GM19395 (cell line): ENCODE measurements at regions not wholly inside any gene's neighbourhood (a gene's known extent, or its start where the extent isn't known, plus 50 kb on each side); places are given as distances from the start of the nearest gene placed in this dataset.

ENCODE experiments used
- ATAC-seq: cut with Tn5 transposase; IDR thresholded peaks from one replicate; pipeline ENCODE4 v1.9.1; 2021; ENCODE audit warnings: mild to moderate bottlenecking, moderate library complexity; ENCODE audit not compliant: unreplicated experiment

DNA sequence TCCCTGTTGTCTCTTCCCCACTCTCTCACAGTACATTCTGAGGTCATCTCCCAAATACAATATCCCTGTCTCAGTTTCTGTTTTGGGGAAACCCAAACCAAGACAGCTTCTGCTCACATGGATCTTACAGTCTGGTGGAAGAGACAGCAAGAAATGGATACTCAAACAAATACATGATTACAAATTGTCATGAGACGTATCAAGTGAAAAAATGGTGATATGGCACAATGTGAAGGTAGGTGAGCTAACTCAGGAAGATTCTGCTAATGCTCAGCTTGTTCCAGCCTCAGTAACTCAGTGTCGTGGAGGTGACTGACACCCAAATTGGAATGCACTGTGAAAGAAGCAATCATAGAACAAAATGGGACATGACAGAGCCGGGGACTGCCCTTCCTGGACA lies 68.3 kb downstream of the CHST1 start:
- ATAC-seq, result no peak

DNA sequence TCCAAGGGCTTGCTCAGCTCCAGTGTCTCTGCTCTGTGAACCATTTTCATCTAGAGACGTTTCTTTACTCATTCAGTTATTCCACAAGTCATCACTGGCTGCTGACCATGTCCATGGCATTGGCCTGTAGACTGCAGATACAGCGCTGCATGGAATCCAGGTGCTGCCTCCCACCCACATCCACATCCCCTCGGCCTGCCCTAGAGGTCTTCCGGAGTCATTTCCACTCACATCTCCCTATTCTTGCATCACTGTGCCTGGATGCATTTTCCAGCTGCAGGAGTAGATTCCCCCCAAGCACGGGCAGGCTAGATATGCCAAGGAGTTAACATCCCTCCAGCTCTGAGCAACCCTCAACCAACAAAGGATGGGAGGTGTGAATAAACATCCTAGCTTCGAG lies 68.9 kb downstream of the CHST1 start:
- ATAC-seq, result no peak

DNA sequence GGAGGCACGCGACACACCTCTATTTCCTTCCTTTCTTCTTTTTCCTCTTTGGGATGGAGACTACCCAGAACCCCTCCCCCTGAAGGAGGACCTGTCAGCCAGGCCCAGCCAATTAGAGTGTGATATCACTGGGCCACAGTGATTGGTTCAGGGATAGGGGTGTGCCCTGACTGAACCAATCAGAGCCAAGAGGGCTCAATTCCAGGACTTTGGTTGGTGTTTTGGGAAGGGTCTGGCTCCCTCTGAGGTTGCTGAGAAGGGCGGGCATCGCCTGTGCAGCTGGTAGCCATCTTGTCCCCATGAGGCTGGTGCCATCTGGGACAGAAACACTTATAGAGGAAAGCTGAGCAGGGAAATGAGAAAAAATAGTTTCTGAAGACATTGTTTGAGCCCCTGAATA lies 71.4 kb downstream of the CHST1 start:
- no peak for ATAC-seq

DNA sequence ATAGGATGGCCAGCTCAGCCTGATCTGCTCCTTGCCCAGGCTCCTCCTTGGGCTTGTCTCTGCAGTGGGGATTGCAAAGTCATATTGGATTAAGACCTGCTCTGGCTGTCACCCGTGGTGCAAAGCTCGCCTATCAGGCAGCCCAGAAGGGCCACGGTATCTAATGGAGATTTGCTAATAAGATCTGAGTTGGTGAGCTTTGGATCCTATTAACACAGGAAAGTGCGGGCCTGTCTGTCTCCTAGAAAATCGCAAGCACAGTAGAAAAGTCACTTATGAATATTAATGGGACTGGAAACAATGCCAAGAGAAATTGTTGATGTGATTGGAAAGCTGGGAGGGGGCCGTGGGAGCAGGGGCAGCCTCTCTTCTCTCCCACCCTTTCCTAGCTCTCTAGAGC lies 72.8 kb downstream of the CHST1 start:
- ATAC-seq, result no peak

DNA sequence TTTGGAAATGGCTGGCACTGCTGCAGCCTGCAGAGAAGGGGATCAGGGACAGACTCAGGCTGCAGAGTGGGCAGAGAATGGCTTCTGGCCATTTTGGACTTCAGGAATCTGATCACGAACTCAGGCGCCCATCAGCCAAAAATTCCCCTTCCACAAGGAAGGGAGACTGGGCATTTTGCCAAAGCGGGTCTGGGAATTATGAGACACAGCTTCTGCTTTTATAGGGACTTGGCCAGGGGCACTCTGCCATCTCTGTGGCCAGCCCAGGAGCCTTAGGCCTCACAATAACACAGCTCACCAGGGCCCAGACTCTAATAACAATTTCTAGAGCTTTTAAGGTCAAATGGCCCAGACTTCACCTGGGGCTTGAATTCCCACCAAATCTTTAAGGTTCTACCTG lies 74.7 kb downstream of the CHST1 start:
- no peak for ATAC-seq

DNA sequence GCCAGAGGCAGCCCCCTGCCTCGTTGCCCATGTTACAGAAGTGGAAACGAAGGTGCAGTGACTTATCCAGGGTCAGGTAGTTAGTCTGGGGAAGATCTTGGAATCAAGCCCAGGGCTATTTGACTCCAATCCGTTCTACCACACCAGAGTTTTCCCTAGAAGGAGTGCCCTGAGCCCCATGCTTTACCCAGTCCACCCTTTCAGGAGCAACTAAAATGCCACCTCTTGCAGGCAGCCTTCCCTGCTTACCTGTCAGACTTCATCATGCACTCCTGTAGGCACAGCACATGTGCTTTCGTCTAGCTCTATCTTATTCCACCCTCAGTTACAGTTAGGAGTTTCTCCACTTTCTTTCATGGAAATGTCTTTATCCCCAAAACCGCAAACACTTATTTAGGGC lies 80.2 kb downstream of the CHST1 start:
- no peak for ATAC-seq

DNA sequence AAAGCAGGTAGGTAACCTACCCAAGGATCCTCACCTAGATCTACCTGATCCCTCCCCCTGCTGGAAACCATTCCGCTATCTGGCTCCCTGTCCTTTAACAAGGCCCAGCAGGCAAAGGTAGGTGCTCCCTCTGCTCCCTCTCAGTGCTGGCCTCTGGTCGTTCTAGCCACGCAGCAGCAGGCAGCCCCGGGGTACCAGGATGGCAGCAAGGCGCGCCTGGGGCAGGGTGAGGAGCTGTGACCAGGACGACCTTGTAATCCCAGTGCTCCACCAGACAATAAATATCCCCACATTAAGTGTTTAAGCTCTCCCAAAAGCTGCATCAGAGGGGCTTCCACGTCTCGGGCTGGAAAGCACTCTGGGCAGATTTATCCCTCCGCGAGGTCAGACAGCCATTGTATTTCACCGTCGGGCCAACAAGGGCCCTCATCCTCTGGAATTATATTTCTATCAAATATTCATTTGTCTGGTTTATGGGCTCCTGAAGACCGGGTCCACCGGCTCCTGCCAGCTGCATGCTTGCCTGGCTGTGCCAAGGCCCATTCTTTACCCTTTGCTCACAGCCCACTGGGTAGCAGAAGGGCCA lies 81.3 kb downstream of the CHST1 start:
- ATAC-seq, result no peak

DNA sequence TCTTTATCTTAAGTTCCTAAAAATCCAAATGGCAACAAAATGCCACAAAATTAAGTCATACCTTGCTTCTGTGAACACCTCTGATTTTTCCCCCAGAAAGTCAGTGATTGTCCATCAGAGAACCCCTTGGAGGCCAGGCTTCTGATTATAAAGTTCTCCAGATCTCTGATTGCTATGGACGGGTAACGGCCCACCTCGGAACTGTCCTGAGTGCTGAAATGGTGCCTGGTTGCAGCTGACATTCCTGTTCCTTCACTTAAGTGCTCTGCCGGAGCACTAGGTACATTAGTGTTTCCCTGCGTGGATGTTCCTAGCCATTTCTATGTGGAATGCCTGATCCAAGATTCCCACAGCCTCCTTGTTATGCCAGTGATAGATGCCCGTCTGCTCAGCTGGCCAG lies 85.0 kb downstream of the CHST1 start:
- ATAC-seq, result no peak

DNA sequence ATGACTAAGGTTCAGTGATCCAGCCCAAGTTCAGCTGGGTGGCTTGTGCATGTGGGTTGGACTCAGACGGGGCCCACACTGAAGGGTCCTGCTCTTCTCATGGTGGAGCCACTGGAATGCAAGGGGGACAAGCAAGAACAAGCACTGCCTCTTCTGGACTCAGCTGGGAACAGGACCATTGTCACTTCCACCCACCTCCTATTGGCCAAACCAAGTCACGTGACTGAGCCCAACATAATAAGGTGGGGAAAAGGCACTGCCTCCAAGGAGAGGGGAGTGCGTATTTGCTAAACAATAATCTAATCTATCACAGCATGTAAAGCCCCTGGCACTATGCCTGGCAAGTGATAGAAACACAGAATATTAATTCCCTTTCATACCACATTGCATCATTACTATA lies 87.1 kb downstream of the CHST1 start:
- ATAC-seq, result no peak

DNA sequence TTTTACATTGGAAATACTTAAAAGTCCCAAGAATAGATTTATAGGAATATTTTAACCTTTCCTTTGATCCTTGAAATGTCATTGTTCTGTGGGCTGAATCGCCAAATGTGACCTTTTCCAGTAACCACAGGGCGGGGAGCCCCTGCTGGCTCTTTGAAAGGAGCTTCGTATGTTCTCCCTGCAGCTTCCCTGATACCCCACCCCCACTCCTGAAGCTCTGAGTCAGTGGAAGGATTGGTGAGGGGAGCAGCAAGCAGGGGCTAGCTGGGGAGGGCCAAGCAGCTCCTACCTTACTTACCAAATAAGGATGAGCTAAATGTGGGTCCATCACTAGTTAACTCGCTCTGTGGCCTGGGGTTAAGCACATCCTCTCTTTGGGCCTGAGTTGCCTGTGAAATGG lies 87.7 kb downstream of the CHST1 start:
- no peak for ATAC-seq

DNA sequence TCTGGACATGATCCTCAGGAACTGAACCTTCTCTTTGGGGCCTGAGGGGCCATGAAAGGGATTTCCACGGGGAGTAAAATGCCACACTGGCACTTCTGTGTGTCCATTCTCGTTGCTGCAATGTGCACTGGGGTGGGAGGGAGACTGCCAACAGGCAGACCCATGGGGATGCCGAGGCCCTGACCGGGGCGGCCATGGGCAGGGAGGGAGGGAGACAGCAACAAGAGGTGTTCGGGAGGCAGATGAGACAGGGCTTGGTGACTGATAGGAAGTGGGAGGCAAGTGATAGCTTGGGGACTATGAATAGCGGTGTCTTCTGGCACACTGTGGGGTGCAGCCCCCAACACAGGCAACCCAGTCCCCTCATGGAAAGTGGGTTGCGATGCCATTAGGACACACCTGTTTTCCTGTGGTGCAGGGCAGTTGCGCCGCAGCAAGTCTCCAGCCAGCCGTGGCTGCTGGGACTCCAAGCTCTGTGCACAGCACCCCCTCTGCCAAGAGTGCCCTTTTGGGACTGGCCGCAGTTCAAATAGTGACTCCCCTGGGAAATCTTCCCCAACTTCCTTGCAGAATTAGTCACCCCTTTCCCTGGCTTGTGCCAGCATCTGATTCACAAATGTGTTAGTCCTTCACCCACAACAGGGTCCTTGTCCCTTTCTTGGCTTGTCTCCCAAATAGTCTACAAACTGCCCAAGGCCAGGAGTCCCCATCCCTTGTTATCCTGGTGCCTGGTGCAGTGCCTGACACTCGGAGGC lies 88.8 kb downstream of the CHST1 start:
- no peak for ATAC-seq

DNA sequence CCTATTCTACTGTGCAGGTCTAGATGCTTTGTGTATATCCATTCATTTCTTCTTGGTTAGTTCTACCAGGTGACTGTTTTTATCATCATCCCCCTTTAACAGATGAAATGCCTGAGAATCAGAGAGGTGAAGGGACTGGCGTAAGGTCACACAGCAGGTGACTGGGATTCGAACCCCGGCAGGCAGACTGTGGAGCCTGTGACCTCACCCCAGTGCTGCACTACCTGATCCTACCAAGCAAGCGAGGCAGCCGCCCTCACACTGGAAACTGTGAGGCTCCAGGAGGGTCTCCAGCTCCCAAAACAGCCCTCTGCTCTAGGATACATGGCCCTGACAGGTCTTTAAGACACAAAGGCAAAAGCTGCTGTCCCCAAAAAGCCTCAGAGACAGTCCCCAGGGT lies 91.7 kb downstream of the CHST1 start:
- ATAC-seq, result no peak

DNA sequence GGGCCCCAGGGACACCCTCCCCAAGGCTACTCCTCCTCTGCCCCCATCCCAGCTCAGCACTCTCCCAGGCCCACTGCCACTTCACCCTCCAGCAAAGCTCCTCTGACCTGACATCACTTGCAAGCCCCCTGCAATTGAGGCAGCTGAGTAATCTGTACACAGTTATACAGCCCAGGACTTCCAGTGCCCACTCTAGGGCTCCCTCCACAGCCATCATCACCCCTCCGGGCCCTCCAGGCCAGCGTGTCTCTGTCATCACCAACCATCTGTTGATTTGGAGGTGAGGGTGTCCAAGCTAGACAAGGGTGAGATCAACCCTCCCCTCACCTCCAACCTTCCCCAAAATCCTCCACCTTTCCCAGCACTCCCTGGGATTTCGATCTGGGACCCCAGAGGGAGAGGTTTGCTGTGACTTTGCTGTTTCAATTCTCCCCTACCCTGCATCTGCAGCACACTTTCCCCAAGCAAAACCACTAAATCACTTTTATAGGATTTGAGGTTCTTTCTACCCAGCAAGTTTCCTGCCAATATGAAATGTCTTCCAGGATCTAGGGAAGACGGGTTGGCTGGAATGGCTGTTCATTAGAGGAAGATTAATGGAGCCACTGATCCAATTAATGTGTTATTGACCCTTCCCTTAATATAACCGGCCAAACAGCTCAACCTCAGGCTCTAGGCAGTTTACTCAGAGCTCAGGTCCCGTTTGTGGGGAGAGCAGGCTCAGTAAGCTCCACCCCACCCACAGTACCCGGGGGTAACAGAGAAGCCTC lies 92.9 kb downstream of the CHST1 start:
- no peak for ATAC-seq

DNA sequence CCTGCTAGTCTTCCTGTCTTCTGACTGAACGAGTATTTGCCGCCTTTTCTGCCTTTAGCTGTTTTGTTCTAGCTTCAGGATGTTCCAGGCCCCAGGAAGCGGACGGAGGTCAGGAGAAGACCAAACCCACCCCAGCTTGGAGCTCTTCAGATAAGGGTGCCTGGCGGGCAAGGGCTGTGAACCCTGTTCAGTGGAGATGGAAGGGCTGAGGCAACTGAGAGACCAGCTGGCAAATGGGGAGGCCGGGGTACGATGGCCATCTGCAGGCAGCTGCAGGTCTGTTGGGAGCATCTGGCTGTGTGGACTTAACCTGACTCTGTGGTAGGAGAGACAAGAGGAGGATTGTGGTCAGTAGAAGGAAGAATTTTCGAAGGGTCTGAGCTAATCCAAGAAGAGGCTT lies 95.6 kb downstream of the CHST1 start:
- no peak for ATAC-seq

DNA sequence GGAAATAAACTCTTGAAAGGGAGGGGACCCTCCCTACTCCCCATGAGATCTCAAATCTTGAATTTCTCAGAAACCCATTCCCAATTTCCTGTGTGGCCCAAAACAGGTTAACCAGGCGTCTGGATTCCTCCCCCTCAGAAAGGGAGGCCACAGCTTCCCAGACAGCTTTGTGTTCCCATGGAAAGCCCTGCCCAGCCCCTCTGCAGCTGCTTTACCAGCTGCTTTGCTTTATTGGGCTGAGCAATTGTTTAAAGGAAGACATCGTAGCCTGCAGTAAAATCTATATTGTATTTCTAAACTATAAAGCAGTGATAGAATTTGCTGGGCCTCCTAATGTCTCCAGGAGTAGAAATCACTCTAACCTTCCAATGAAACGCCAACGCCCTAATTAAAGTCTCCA lies 97.4 kb downstream of the CHST1 start:
- no peak for ATAC-seq

DNA sequence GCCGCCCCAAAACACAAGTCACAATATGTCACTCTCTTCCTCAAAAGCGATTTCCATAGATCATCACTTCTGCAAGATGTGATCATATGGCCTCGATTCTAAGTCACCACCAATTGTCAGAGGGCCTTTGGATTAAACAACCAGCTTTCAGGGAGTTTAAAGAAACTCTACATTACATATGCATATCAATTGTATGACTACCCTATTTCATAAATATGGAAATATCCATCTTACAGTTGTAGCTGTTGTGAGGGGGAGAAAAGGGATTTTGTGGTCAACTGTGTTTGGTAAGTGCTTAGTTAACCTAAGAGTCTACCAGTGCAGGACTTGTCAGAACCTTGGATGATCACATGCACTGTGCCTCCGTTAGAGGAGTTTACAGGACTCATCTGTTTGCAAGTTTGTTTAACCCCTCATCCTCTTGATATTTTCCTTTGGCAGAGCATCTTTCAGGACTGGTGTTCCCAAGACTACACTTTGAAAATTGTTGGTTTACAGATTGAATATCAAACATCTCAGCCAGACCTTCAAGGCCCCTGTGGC lies 99.9 kb downstream of the CHST1 start:
- ATAC-seq, result no peak

DNA sequence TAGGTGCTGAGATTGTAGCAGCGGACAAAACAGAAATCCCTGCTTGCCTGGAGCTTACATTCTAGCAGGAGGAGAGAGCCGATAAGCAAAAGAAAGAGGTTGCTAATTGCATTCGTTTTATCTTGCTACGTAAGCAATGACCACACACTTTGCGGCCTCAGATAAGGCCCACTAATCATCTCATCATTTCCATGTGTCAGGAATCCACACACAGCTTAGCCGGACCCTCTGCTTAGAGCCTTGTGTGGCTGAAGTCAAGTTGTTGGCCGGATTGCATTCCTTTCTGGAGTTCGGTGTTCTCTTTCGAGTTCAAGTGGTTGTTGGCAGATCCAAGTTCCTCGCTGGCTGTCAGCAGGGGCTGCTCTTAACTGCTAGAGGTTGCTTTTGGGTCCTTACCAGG lies 101.6 kb downstream of the CHST1 start:
- no peak for ATAC-seq

DNA sequence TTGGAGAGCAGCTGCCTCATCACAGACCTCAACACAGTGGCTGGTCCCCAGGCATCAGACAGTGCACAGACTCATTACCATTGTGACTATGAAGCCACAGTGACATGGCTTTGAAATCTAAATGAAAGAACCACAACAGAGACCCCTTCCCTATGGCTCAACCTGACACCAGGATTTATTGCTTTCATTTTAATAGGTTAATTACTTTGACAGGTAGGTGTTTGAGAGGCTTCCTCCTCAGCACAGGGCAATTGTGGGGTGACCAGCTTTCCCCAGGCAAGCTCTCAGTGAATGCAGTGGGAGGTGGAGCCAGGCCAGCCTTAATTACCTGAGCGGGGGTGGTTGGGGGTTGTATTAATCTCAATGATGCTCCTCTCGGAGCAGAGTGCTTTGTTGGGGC lies 102.3 kb downstream of the CHST1 start:
- no peak for ATAC-seq

DNA sequence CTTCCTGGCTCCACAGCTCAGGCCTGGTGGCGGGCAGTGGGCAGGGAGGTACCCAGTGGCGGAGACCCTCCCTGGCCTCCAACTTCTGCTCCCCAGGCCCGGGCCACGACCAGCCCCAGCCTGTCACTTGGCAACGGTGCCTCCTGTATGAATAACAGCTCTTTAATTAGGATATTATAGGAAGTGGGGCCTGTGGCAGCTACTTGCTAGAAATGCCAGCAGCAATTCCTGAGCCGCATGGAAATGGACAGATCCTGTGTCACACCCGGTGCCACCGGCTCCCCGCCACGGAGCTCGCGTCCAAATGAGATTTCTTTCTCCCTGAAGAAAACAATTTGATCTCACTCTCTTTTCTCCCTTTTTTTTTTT lies 104.5 kb downstream of the CHST1 start:
- no peak for ATAC-seq

DNA sequence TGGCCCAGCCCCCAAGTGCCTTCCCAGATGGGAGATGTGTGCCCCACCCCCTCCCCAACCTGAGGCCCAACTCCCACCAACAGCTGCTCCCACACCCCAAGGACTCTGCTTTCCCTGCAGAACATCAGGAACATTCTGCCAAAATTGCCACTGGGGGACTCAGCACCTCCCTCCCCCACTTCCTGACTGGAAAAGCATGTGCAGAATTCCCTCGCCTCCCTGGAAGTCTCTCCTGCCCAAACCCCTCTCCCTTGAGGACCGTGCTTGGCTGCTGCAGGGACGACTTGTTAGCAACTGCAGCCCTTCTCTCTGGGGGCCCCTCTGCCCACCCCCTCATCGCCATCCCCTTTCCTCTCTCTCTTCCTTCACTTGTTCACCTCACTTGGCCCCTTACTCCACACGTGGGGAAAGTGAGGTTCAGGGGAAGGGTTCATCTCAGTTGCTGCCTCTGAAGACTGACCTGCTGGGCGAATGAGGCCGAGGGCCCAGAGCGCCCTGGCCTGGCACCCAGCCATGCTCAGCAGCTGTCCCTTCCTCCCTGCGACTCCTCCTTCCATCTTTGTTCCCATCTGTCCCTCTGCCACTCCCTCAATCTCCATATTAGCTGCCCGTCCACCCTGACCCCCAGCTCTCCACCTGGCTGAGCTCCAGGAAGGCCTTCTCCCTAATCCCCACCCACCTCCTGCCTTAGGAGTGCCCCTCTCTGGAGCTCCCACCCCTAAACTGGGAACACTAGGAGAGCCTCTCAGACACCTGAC lies 105.1 kb downstream of the CHST1 start:
- ATAC-seq, result no peak
